HCT116 (cell line): ENCODE measurements at regions not wholly inside any gene's neighbourhood (a gene's known extent, or its start where the extent isn't known, plus 50 kb on each side); places are given as distances from the start of the nearest gene placed in this dataset.

Experiments
- ATF3 ChIP-seq: IDR thresholded peaks from 2 replicates; pipeline ENCODE4 v1.6.1; 2012
- CBX3 ChIP-seq: IDR thresholded peaks from 2 replicates; pipeline ENCODE4 v1.6.1; 2012; ENCODE audit warnings: low read depth
- CEBPB ChIP-seq: IDR thresholded peaks from 2 replicates; pipeline ENCODE4 v1.6.1; 2012; ENCODE audit warnings: low read depth
- CTCF ChIP-seq, 3 experiments: fragments of 200-600 bp in 1 of 3; sonication (generic) in 1 of 3; IDR thresholded peaks in 2 of 3; conservative IDR thresholded peaks in 1 of 3; 2 replicates each; pipeline ENCODE4 v1.5.1; 2012 to 2017; ENCODE audit warnings: low read depth in 2 of 3, low read length in 2 of 3, antibody characterized with exemption in 1 of 3, borderline replicate concordance in 1 of 3, control low read depth in 1 of 3, mild to moderate bottlenecking in 1 of 3, mixed read lengths in 1 of 3, mixed run types in 1 of 3, moderate library complexity in 1 of 3; ENCODE audit not compliant: insufficient read depth in 1 of 3
- EGR1 ChIP-seq: IDR thresholded peaks from 2 replicates; pipeline ENCODE4 v1.6.1; 2012; ENCODE audit warnings: low read depth
- EZH2 ChIP-seq: fragments of 200-600 bp; sonication (generic); IDR thresholded peaks from 2 replicates; pipeline ENCODE4 v1.6.1; 2017; ENCODE audit warnings: antibody characterized with exemption, mixed run types
- EZH2phosphoT487 ChIP-seq: fragments of 200-600 bp; IDR thresholded peaks from 2 replicates; pipeline ENCODE4 v1.6.1; 2018; ENCODE audit warnings: antibody characterized with exemption, borderline replicate concordance
- MAX ChIP-seq: IDR thresholded peaks from 2 replicates; pipeline ENCODE4 v1.6.1; 2012
- POLR2A ChIP-seq: IDR thresholded peaks from 2 replicates; pipeline ENCODE4 v1.7.0; 2011; ENCODE audit warnings: borderline replicate concordance; ENCODE audit not compliant: insufficient read depth, insufficient read length; ENCODE audit errors: extremely low read depth
- REST ChIP-seq: IDR thresholded peaks from 2 replicates; pipeline ENCODE4 v1.6.1; 2012; ENCODE audit warnings: low read depth
- SIN3A ChIP-seq: IDR thresholded peaks from 2 replicates; pipeline ENCODE4 v1.6.1; 2012; ENCODE audit warnings: low read depth
- TCF7L2 ChIP-seq: IDR thresholded peaks from 2 replicates; pipeline ENCODE4 v1.7.0; 2011; ENCODE audit warnings: borderline replicate concordance, inconsistent platforms; ENCODE audit not compliant: insufficient read depth, insufficient read length; ENCODE audit errors: extremely low read depth
- YY1 ChIP-seq: IDR thresholded peaks from 2 replicates; pipeline ENCODE4 v1.6.1; 2011; ENCODE audit warnings: low read length, low read depth, moderate library complexity, mild to moderate bottlenecking; ENCODE audit not compliant: insufficient replicate concordance; ENCODE audit errors: extremely low read depth
- ZBTB33 ChIP-seq: IDR thresholded peaks from 2 replicates; pipeline ENCODE4 v1.6.1; 2011; ENCODE audit warnings: mild to moderate bottlenecking, low read length, moderate library complexity; ENCODE audit not compliant: insufficient replicate concordance; ENCODE audit errors: extremely low read depth

GRCh38 chr3:81841540-81841939 lies 80.1 kb upstream of the GBE1 start:
- no peak for TF ChIP-seq SIN3A
- TF ChIP-seq CBX3: no peak
- TF ChIP-seq REST: no peak
- no peak for TF ChIP-seq CTCF (IDR thresholded peaks at IDR 0.05 in 2 of 3, conservative IDR thresholded peaks at IDR 0.05 in 1 of 3; ENCODE audit: borderline replicate concordance in 1 of 3, insufficient read depth in 1 of 3, low read depth in 2 of 3, low read length in 2 of 3)
- TF ChIP-seq POLR2A: no peak
- TF ChIP-seq EZH2phosphoT487: no peak
- no peak for TF ChIP-seq CEBPB
- no peak for TF ChIP-seq TCF7L2
- TF ChIP-seq EGR1: no peak
- TF ChIP-seq YY1: no peak
- TF ChIP-seq MAX: no peak
- no peak for TF ChIP-seq ZBTB33
- no peak for TF ChIP-seq ATF3
- no peak for TF ChIP-seq EZH2
